Caco-2 (cell line): ENCODE measurements at regions not wholly inside any gene's neighbourhood (a gene's known extent, or its start where the extent isn't known, plus 50 kb on each side); places are given as distances from the start of the nearest gene placed in this dataset.

ENCODE experiments used
- BruUV-seq: library from RNA; stranded (reverse); fragments of 400-500 nt; replicated peaks from 2 replicates; lab custom pipeline; 2021; lab: Mats Ljungman, UMichigan
- CTCF ChIA-PET: fragments of 300-600 bp; sonication (Branson Sonifier 250); formaldehyde crosslinking; loops from one replicate; lab custom pipeline; 2022; ENCODE audit warnings: antibody characterized with exemption; lab: Charles Lee
- POLR2A ChIA-PET: fragments of 300-600 bp; sonication (Branson Sonifier 250); formaldehyde crosslinking; loops from one replicate; lab custom pipeline; 2022; ENCODE audit warnings: antibody characterized with exemption; lab: Charles Lee
- DNase-seq, 2 experiments: peaks; one replicate each; pipeline versions ENCODE4 v3.0.0 to v3.0.0-alpha.2; 2020 to 2022
- H3K27me3 ChIP-seq: replicated peaks from 2 replicates; pipeline ENCODE4 v1.6.0; 2011; ENCODE audit warnings: low read length; ENCODE audit not compliant: control insufficient read depth, insufficient read depth
- H3K36me3 ChIP-seq: 2 replicates; pipeline ENCODE4 v1.5.1; 2011; ENCODE audit warnings: low read length; ENCODE audit not compliant: control insufficient read depth, insufficient read depth
- H3K4me1 ChIP-seq: fragments of 250-450 bp; sonication (Bioruptor Pico); 2 replicates; pipeline ENCODE4 v1.5.1; 2020; ENCODE audit warnings: mild to moderate bottlenecking
- H3K4me3 ChIP-seq: 2 replicates; pipeline ENCODE4 v1.5.1; 2011; ENCODE audit warnings: low read depth, mild to moderate bottlenecking, control low read depth, low read length
- H3K9me3 ChIP-seq: fragments of 250-450 bp; sonication (Bioruptor Pico); 2 replicates; pipeline ENCODE4 v1.5.1; 2020; ENCODE audit warnings: mild to moderate bottlenecking, moderate library complexity
- H3K27ac Mint-ChIP-seq: one replicate; pipeline ENCODE4 v1.8.0; 2022; ENCODE audit warnings: mixed read lengths; ENCODE audit not compliant: unreplicated experiment
- H3K27me3 Mint-ChIP-seq: one replicate; pipeline ENCODE4 v1.8.0; 2022; ENCODE audit warnings: mixed read lengths; ENCODE audit not compliant: insufficient read depth, unreplicated experiment
- H3K36me3 Mint-ChIP-seq: one replicate; pipeline ENCODE4 v1.8.0; 2022; ENCODE audit warnings: mild to moderate bottlenecking, mixed read lengths; ENCODE audit not compliant: insufficient read depth, unreplicated experiment
- H3K4me1 Mint-ChIP-seq: one replicate; pipeline ENCODE4 v1.8.0; 2022; ENCODE audit warnings: low read depth, mixed read lengths; ENCODE audit not compliant: unreplicated experiment
- H3K4me3 Mint-ChIP-seq: one replicate; pipeline ENCODE4 v1.8.0; 2022; ENCODE audit warnings: mild to moderate bottlenecking, moderate library complexity, mixed read lengths; ENCODE audit not compliant: unreplicated experiment
- H3K9me3 Mint-ChIP-seq: one replicate; pipeline ENCODE4 v1.8.0; 2022; ENCODE audit warnings: mixed read lengths; ENCODE audit not compliant: unreplicated experiment
- intact Hi-C: fragments of 100-400 bp; cut with micrococcal nuclease; formaldehyde crosslinking; loops from one replicate; pipeline ENCODE4 v1.10.0; 2022; ENCODE audit not compliant: unreplicated experiment
- TF ChIP-seq, protein P1 (sequence below), 2 experiments: fragments of 200-600 bp in 1 of 2; IDR thresholded peaks; 1 replicate in 1 of 2; 2 replicates in 1 of 2; pipeline versions ENCODE4 v1.5.1 to v1.8.0; 2011 to 2022; ENCODE audit warnings: antibody characterized with exemption in 1 of 2, control low read depth in 1 of 2, inconsistent platforms in 1 of 2, low read depth in 1 of 2, low read length in 1 of 2, mild to moderate bottlenecking in 1 of 2, moderate library complexity in 1 of 2; ENCODE audit not compliant: insufficient read depth in 1 of 2, severe bottlenecking in 1 of 2, unreplicated experiment in 1 of 2

- H3K9me3 Mint-ChIP-seq = no peaks in the 10 kb centered on the region
- CTCF ChIA-PET = no interaction called here
- Histone ChIP-seq H3K4me1 (no peaks in the 10 kb centered on the region), H3K9me3 (no peaks in the 10 kb centered on the region), H3K27me3 (no peaks in the 10 kb centered on the region), H3K4me3 (no peak overlapping the region), H3K36me3 (no peaks in the 10 kb centered on the region)
- no TSS peak for BruUV-seq
- H3K27ac Mint-ChIP-seq = no peak overlapping the region
- intact Hi-C loops = no loop called here
- no peaks in the 10 kb centered on the region for H3K36me3 Mint-ChIP-seq
- POLR2A ChIA-PET = no interaction called here
- peaks cover 3% of the 10 kb centered on the region for H3K27me3 Mint-ChIP-seq
- H3K4me1 Mint-ChIP-seq = no peaks in the 10 kb centered on the region
- DNase-seq = no peak
- H3K4me3 Mint-ChIP-seq = no peak overlapping the region
- TF ChIP-seq, protein P1, sequence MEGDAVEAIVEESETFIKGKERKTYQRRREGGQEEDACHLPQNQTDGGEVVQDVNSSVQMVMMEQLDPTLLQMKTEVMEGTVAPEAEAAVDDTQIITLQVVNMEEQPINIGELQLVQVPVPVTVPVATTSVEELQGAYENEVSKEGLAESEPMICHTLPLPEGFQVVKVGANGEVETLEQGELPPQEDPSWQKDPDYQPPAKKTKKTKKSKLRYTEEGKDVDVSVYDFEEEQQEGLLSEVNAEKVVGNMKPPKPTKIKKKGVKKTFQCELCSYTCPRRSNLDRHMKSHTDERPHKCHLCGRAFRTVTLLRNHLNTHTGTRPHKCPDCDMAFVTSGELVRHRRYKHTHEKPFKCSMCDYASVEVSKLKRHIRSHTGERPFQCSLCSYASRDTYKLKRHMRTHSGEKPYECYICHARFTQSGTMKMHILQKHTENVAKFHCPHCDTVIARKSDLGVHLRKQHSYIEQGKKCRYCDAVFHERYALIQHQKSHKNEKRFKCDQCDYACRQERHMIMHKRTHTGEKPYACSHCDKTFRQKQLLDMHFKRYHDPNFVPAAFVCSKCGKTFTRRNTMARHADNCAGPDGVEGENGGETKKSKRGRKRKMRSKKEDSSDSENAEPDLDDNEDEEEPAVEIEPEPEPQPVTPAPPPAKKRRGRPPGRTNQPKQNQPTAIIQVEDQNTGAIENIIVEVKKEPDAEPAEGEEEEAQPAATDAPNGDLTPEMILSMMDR (IDR thresholded peaks at IDR 0.05; ENCODE audit: insufficient read depth in 1 of 2, low read depth in 1 of 2, low read length in 1 of 2, severe bottlenecking in 1 of 2, unreplicated experiment in 1 of 2) = no peak
These were observed 66.9 kb upstream of the GSC start for GRCh38 chr14:94836849-94837248.

- H3K4me3 ChIP-seq = no peak overlapping the region
- H3K4me1 ChIP-seq = no peaks in the 10 kb centered on the region
- no peaks in the 10 kb centered on the region for H3K36me3 Mint-ChIP-seq
- no peaks in the 10 kb centered on the region for H3K9me3 ChIP-seq
- BruUV-seq = no TSS peak
- no peak overlapping the region for H3K27ac Mint-ChIP-seq
- H3K4me1 Mint-ChIP-seq = no peaks in the 10 kb centered on the region
- ChIA-PET POLR2A (no interaction called here), CTCF (no interaction called here)
- H3K27me3 Mint-ChIP-seq = peaks cover 8% of the 10 kb centered on the region
- TF ChIP-seq, protein P1 (IDR thresholded peaks at IDR 0.05; ENCODE audit: insufficient read depth in 1 of 2, low read depth in 1 of 2, low read length in 1 of 2, severe bottlenecking in 1 of 2, unreplicated experiment in 1 of 2) = no peak
- H3K27me3 ChIP-seq = no peaks in the 10 kb centered on the region
- no peak overlapping the region for H3K4me3 Mint-ChIP-seq
- intact Hi-C loops = no loop called here
- H3K9me3 Mint-ChIP-seq = no peaks in the 10 kb centered on the region
- no peaks in the 10 kb centered on the region for H3K36me3 ChIP-seq
- DNase-seq = no peak
These were observed 63.7 kb upstream of the GSC start for GRCh38 chr14:94833633-94834032.

GRCh38 chr14:94831085-94831484, 61.2 kb upstream of the GSC start:
- H3K27me3 Mint-ChIP-seq = peaks cover 14% of the 10 kb centered on the region
- H3K27me3 ChIP-seq = no peaks in the 10 kb centered on the region
- no peaks in the 10 kb centered on the region for H3K4me1 Mint-ChIP-seq
- no peaks in the 10 kb centered on the region for H3K9me3 Mint-ChIP-seq
- H3K36me3 Mint-ChIP-seq = no peaks in the 10 kb centered on the region
- no peaks in the 10 kb centered on the region for H3K9me3 ChIP-seq
- BruUV-seq = no TSS peak
- no peaks in the 10 kb centered on the region for H3K4me1 ChIP-seq
- H3K4me3 Mint-ChIP-seq = no peak overlapping the region
- intact Hi-C loops = no loop called here
- POLR2A ChIA-PET = no interaction called here
- H3K36me3 ChIP-seq = no peaks in the 10 kb centered on the region
- no peak overlapping the region for H3K27ac Mint-ChIP-seq
- DNase-seq = no peak
- TF ChIP-seq, protein P1 (IDR thresholded peaks at IDR 0.05; ENCODE audit: insufficient read depth in 1 of 2, low read depth in 1 of 2, low read length in 1 of 2, severe bottlenecking in 1 of 2, unreplicated experiment in 1 of 2) = no peak
- CTCF ChIA-PET = interaction anchor here (0.7 kb wide), 1 partner anchor 112 kb away, joined by 3 read pairs; no protein-coding TSS in a partner anchor
- H3K4me3 ChIP-seq = no peak overlapping the region
